CD14-positive monocyte (primary cell): ENCODE measurements at regions not wholly inside any gene's neighbourhood (a gene's known extent, or its start where the extent isn't known, plus 50 kb on each side); places are given as distances from the start of the nearest gene placed in this dataset.
"Not testable (repeated sequence)": the region's sequence is repeated elsewhere in the genome, so short reads cannot be mapped to it uniquely, and the experiment has no call there.

Experiments
- DNase-seq, 3 donors: peaks; one replicate each; pipeline ENCODE4 v3.0.0-alpha.2; 2011 to 2022
- H2AFZ ChIP-seq: 2 replicates; pipeline ENCODE4 v1.6.0; 2012; ENCODE audit warnings: mild to moderate bottlenecking, low read depth, low read length, inconsistent platforms; ENCODE audit not compliant: insufficient read depth, poor library complexity, severe bottlenecking
- H3K27ac ChIP-seq, 2 donors: 1 replicate in 1 of 2; 2 replicates in 1 of 2; pipeline ENCODE4 v1.5.1; 2012 to 2013; ENCODE audit warnings: low read length in 2 of 2, control low read depth in 1 of 2, inconsistent platforms in 1 of 2, low read depth in 1 of 2, mild to moderate bottlenecking in 1 of 2
- H3K27me3 ChIP-seq, 2 donors: one replicate each; pipeline versions ENCODE4 v1.6.0 to v1.6.1; 2011 to 2013; ENCODE audit warnings: low read length in 2 of 2; ENCODE audit not compliant: control insufficient read depth in 2 of 2, insufficient read depth in 2 of 2
- H3K36me3 ChIP-seq, 2 donors: replicated peaks in 1 of 2; 1 replicate in 1 of 2; 2 replicates in 1 of 2; pipeline versions ENCODE4 v1.5.1 to v1.6.1; 2012 to 2013; ENCODE audit warnings: low read length in 2 of 2, control low read depth in 1 of 2, inconsistent platforms in 1 of 2, mild to moderate bottlenecking in 1 of 2; ENCODE audit not compliant: insufficient read depth in 2 of 2, control insufficient read depth in 1 of 2
- H3K4me1 ChIP-seq, 2 donors: 1 replicate in 1 of 2; 2 replicates in 1 of 2; pipeline versions ENCODE4 v1.5.1 to v1.6.1; 2012 to 2013; ENCODE audit warnings: low read length in 2 of 2, control low read depth in 1 of 2, inconsistent platforms in 1 of 2, mild to moderate bottlenecking in 1 of 2, moderate library complexity in 1 of 2; ENCODE audit not compliant: insufficient read depth in 2 of 2, control insufficient read depth in 1 of 2
- H3K4me2 ChIP-seq: replicated peaks from 2 replicates; pipeline ENCODE3; 2012; ENCODE audit warnings: low read length, moderate library complexity, mild to moderate bottlenecking; ENCODE audit not compliant: poor library complexity, severe bottlenecking; ENCODE audit errors: extremely low read depth
- H3K4me3 ChIP-seq, 3 experiments: fragments of 200-600 bp in 1 of 3; sonication (generic) in 1 of 3; replicated peaks in 1 of 3; 1 replicate in 2 of 3; 2 replicates in 1 of 3; pipeline ENCODE4 v1.5.1; 2011 to 2013; ENCODE audit warnings: low read length in 3 of 3, mild to moderate bottlenecking in 3 of 3, control low read depth in 2 of 3, low read depth in 2 of 3, inconsistent platforms in 1 of 3, moderate library complexity in 1 of 3
- H3K79me2 ChIP-seq: 2 replicates; pipeline ENCODE4 v1.6.0; 2012; ENCODE audit warnings: mild to moderate bottlenecking, control low read depth, inconsistent platforms, low read length, moderate library complexity; ENCODE audit not compliant: insufficient read depth
- H3K9ac ChIP-seq: 2 replicates; pipeline ENCODE4 v1.6.0; 2017; ENCODE audit warnings: low read length, mild to moderate bottlenecking; ENCODE audit not compliant: insufficient read depth, poor library complexity, severe bottlenecking
- H3K9me3 ChIP-seq, 2 donors: replicated peaks in 1 of 2; 1 replicate in 1 of 2; 2 replicates in 1 of 2; pipeline versions ENCODE4 v1.5.1 to v1.6.1; 2012 to 2013; ENCODE audit warnings: low read length in 2 of 2, control low read depth in 1 of 2; ENCODE audit not compliant: control insufficient read depth in 1 of 2, insufficient read depth in 1 of 2
- H4K20me1 ChIP-seq: 2 replicates; pipeline ENCODE4 v1.6.0; 2012; ENCODE audit warnings: mild to moderate bottlenecking, low read length, control low read depth, moderate library complexity; ENCODE audit not compliant: insufficient read depth
- H3K27ac Mint-ChIP-seq, 7 donors: one replicate each; pipeline ENCODE4 v1.8.0; 2020; ENCODE audit warnings: mild to moderate bottlenecking in 7 of 7, mixed read lengths in 7 of 7, moderate library complexity in 6 of 7, inconsistent platforms in 2 of 7
- H3K27me3 Mint-ChIP-seq, 3 donors: one replicate each; pipeline ENCODE4 v1.8.0; 2021 to 2022; ENCODE audit warnings: low read depth in 3 of 3, mild to moderate bottlenecking in 3 of 3, mixed read lengths in 3 of 3, moderate library complexity in 3 of 3, inconsistent platforms in 1 of 3
- H3K36me3 Mint-ChIP-seq, 2 donors: one replicate each; pipeline ENCODE4 v1.8.0; 2020; ENCODE audit warnings: mixed read lengths in 2 of 2, inconsistent platforms in 1 of 2, mild to moderate bottlenecking in 1 of 2
- H3K4me1 Mint-ChIP-seq: one replicate; pipeline ENCODE4 v1.8.0; 2020; ENCODE audit warnings: mild to moderate bottlenecking, mixed read lengths
- H3K4me3 Mint-ChIP-seq, 2 donors: one replicate each; pipeline ENCODE4 v1.8.0; 2020; ENCODE audit warnings: mild to moderate bottlenecking in 2 of 2, mixed read lengths in 2 of 2, moderate library complexity in 1 of 2
- H3K9me3 Mint-ChIP-seq, 7 donors: one replicate each; pipeline ENCODE4 v1.8.0; 2020 to 2022; ENCODE audit warnings: mixed read lengths in 7 of 7, mild to moderate bottlenecking in 6 of 7, moderate library complexity in 6 of 7, inconsistent platforms in 2 of 7
- CTCF ChIP-seq: fragments of 200-600 bp; IDR thresholded peaks from one replicate; pipeline ENCODE4 v1.8.0; 2022; ENCODE audit warnings: antibody characterized with exemption, mild to moderate bottlenecking
- WGBS: methylation state at CpG from one replicate; pipeline ENCODE4 v1.1.5; 2013; ENCODE audit warnings: missing lambda C conversion rate; ENCODE audit not compliant: insufficient coverage; 5-methylcytosine and 5-hydroxymethylcytosine counted together
- intact Hi-C, 2 donors: fragments of 100-400 bp; cut with micrococcal nuclease; formaldehyde crosslinking; loops; one replicate each; pipeline versions ENCODE4 v1.15.0 to v1.15.1; 2023

DNA sequence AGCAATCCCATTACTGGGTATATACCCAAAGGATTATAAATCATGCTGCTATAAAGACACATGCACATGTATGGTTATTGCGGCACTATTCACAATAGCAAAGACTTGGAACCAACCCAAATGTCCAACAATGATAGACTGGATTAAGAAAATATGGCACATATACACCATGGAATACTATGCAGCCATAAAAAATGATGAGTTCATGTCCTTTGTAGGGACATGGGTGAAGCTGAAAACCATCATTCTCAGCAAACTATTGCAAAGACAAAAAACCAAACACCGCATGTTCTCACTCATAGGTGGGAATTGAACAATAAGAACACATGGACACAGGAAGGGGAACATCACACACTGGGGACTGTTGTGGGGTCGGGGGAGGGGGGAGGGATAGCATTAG, 120.9 kb upstream of the TNFSF4 start:
- H3K4me3 Mint-ChIP-seq, H3K27ac Mint-ChIP-seq: not testable (repeated sequence)

GRCh38 chr1:173328961-173329360, 121.8 kb upstream of the TNFSF4 start:
- no peaks in the 10 kb centered on the region for H3K9me3 ChIP-seq
- Mint-ChIP-seq H3K27me3 (no peaks in the 10 kb centered on the region), H3K4me3 (no peak overlapping the region), H3K9me3 (peaks cover 2 to 11% (median 8%) of the 10 kb centered on the region in 7 donors), H3K36me3 (no peaks in the 10 kb centered on the region), H3K4me1 (peaks cover 22% of the 10 kb centered on the region), H3K27ac (no peak overlapping the region)
- no peaks in the 10 kb centered on the region for H3K79me2 ChIP-seq
- peaks cover 18 to 27% of the 10 kb centered on the region in 2 donors for H3K4me1 ChIP-seq
- no peaks in the 10 kb centered on the region for H3K36me3 ChIP-seq
- DNase-seq, result no peak
- intact Hi-C loops, result no loop called here
- TF ChIP-seq CTCF, result no peak
- H3K9ac ChIP-seq, result no peak overlapping the region
- no peaks in the 10 kb centered on the region for H4K20me1 ChIP-seq
- H3K27me3 ChIP-seq, result no peaks in the 10 kb centered on the region
- H2AFZ ChIP-seq, result no peak overlapping the region
- no peak overlapping the region for H3K4me3 ChIP-seq
- no peak overlapping the region for H3K4me2 ChIP-seq
- H3K27ac ChIP-seq, result no peak overlapping the region
- WGBS, result no CpG with 5 or more reads among the region's 1 CpG

More for the DNA sequence above, 120.9 kb upstream of the TNFSF4 start:
- H2AFZ ChIP-seq, intact Hi-C loops, H3K79me2 ChIP-seq, H3K9me3 ChIP-seq, H3K36me3 ChIP-seq, H3K36me3 Mint-ChIP-seq, H3K4me3 ChIP-seq, DNase-seq, H4K20me1 ChIP-seq, H3K9ac ChIP-seq, H3K27me3 Mint-ChIP-seq, H3K4me2 ChIP-seq, H3K27me3 ChIP-seq, H3K27ac ChIP-seq: not testable (repeated sequence)
- H3K4me1 Mint-ChIP-seq, result peaks cover 22% of the 10 kb centered on the region
- WGBS, result no CpG with 5 or more reads among the region's 3 CpGs
- H3K4me1 ChIP-seq, result peaks cover 18 to 27% of the 10 kb centered on the region in 2 donors
- H3K9me3 Mint-ChIP-seq, result peaks cover 7 to 16% (median 14%) of the 10 kb centered on the region in 7 donors
